ENCODE measurements at regions not wholly inside any gene's neighbourhood (a gene's known extent, or its start where the extent isn't known, plus 50 kb on each side); places are given as distances from the start of the nearest gene placed in this dataset.

- H3K27ac ChIP-seq, result no peak overlapping the region
- TF ChIP-seq, protein P1, sequence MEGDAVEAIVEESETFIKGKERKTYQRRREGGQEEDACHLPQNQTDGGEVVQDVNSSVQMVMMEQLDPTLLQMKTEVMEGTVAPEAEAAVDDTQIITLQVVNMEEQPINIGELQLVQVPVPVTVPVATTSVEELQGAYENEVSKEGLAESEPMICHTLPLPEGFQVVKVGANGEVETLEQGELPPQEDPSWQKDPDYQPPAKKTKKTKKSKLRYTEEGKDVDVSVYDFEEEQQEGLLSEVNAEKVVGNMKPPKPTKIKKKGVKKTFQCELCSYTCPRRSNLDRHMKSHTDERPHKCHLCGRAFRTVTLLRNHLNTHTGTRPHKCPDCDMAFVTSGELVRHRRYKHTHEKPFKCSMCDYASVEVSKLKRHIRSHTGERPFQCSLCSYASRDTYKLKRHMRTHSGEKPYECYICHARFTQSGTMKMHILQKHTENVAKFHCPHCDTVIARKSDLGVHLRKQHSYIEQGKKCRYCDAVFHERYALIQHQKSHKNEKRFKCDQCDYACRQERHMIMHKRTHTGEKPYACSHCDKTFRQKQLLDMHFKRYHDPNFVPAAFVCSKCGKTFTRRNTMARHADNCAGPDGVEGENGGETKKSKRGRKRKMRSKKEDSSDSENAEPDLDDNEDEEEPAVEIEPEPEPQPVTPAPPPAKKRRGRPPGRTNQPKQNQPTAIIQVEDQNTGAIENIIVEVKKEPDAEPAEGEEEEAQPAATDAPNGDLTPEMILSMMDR (IDR thresholded peaks at IDR 0.05), result no peak
- no peaks in the 10 kb centered on the region for H3K9me3 ChIP-seq
- no peaks in the 10 kb centered on the region for H3K4me1 ChIP-seq (ENCODE audit: control insufficient read depth in 1 of 2, low read depth in 2 of 2)
- no peak overlapping the region for H3K4me3 ChIP-seq
- ATAC-seq (ENCODE audit: insufficient number of reproducible peaks, low FRiP score, low read depth) (no peak), DNase-seq (ENCODE audit: low spot score) (no peak)
- no peaks in the 10 kb centered on the region for H3K27me3 ChIP-seq (replicated peaks; ENCODE audit: insufficient read depth)
- no peaks in the 10 kb centered on the region for H3K36me3 ChIP-seq
Measured at GRCh38 chr3:5796541-5796940, 609.0 kb downstream of the EDEM1 start.

DNA sequence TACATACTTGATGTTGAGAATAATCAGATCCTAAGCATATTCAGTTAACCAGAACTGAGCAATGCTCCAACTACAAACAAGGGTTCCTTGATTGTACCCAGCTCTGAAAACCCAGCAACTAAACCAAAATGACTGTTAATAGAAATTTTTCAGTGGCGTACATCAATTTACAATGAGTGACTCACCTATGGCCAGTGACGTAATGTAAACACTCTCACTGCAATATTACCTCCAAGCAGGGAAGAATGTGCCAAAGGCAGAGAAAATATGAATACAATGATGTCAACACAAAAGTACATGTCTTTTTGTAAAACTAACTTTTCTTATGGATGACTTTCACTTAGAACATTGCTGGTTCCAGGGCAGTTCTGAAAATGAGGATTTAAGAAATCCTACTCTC, 611.3 kb downstream of the EDEM1 start:
- H3K4me1 ChIP-seq (ENCODE audit: control insufficient read depth in 1 of 2, low read depth in 2 of 2), result no peaks in the 10 kb centered on the region
- H3K4me3 ChIP-seq, result no peak overlapping the region
- DNase-seq (ENCODE audit: low spot score) (no peak), ATAC-seq (ENCODE audit: insufficient number of reproducible peaks, low FRiP score, low read depth) (no peak)
- TF ChIP-seq, protein P1 (IDR thresholded peaks at IDR 0.05), result no peak
- H3K27ac ChIP-seq, result no peak overlapping the region
- no peaks in the 10 kb centered on the region for H3K27me3 ChIP-seq (replicated peaks; ENCODE audit: insufficient read depth)
- H3K36me3 ChIP-seq, result no peaks in the 10 kb centered on the region
- no peaks in the 10 kb centered on the region for H3K9me3 ChIP-seq

- no peak for ATAC-seq (ENCODE audit: insufficient number of reproducible peaks, low FRiP score, low read depth)
- TF ChIP-seq, protein P1 (IDR thresholded peaks at IDR 0.05), result no peak
- Histone ChIP-seq H3K36me3 (no peaks in the 10 kb centered on the region), H3K27ac (no peak overlapping the region), H3K9me3 (no peaks in the 10 kb centered on the region), H3K4me3 (no peak overlapping the region), H3K27me3 (replicated peaks; ENCODE audit: insufficient read depth) (no peaks in the 10 kb centered on the region), H3K4me1 (ENCODE audit: control insufficient read depth in 1 of 2, low read depth in 2 of 2) (no peaks in the 10 kb centered on the region)
- no peak for DNase-seq (ENCODE audit: low spot score)
Measured at GRCh38 chr3:5799398-5799797, 611.9 kb downstream of the EDEM1 start.

DNA sequence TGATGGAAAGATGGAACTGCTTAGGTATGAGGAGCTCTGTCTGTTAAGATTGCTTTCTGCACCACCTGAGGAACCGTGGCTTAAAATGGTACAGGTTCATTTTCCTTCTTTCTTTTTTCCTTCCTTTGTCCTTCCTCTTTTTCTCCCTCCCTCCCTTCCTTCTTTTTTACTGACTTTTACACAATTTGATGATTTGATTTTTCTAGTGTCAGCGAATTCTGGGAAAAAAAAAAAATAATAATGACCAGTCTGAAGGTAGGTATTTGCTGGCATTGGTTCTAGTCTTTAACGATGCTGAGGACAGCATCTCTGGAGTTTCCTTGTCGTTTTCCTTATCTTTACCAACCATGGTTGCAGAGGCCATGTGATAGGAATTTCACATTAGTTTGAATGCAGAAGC, 613.5 kb downstream of the EDEM1 start:
- H3K36me3 ChIP-seq, result no peaks in the 10 kb centered on the region
- H3K9me3 ChIP-seq, result no peaks in the 10 kb centered on the region
- no peaks in the 10 kb centered on the region for H3K27me3 ChIP-seq (replicated peaks; ENCODE audit: insufficient read depth)
- H3K27ac ChIP-seq, result no peak overlapping the region
- H3K4me1 ChIP-seq (ENCODE audit: control insufficient read depth in 1 of 2, low read depth in 2 of 2), result no peaks in the 10 kb centered on the region
- TF ChIP-seq, protein P1 (IDR thresholded peaks at IDR 0.05), result no peak
- no peak for ATAC-seq (ENCODE audit: insufficient number of reproducible peaks, low FRiP score, low read depth)
- DNase-seq (ENCODE audit: low spot score), result no peak
- H3K4me3 ChIP-seq, result no peak overlapping the region

DNA sequence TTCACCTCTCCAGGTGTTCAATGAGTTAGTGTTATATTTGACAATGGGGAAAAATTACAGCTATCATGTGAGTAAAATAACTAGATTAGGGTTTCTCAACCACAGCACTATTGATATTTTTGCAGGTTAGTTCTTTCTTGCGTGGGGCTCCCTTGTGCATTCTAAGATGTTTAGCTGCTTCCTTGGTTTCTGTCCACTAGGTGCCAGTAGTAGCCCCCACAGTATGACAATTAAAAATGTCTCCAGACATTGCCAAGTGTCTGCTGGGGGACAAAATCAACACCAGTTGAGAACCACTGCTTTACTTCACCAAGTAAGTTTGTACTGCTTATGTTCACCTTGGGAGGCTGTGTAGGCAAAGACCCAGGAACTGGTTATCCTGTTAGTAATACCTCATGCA, 618.7 kb downstream of the EDEM1 start:
- DNase-seq (ENCODE audit: low spot score), result no peak

More for the DNA sequence above, 618.7 kb downstream of the EDEM1 start:
- no peak overlapping the region for H3K4me3 ChIP-seq
- no peaks in the 10 kb centered on the region for H3K9me3 ChIP-seq
- TF ChIP-seq, protein P1 (IDR thresholded peaks at IDR 0.05), result no peak
- no peaks in the 10 kb centered on the region for H3K27me3 ChIP-seq (replicated peaks; ENCODE audit: insufficient read depth)
- H3K4me1 ChIP-seq (ENCODE audit: control insufficient read depth in 1 of 2, low read depth in 2 of 2), result no peaks in the 10 kb centered on the region
- H3K36me3 ChIP-seq, result no peaks in the 10 kb centered on the region
- no peak overlapping the region for H3K27ac ChIP-seq
- ATAC-seq (ENCODE audit: insufficient number of reproducible peaks, low FRiP score, low read depth), result no peak
